HCT116 (cell line): ENCODE measurements at regions not wholly inside any gene's neighbourhood (a gene's known extent, or its start where the extent isn't known, plus 50 kb on each side); places are given as distances from the start of the nearest gene placed in this dataset.

Experiments used
- CEBPB ChIP-seq: IDR thresholded peaks from 2 replicates; pipeline ENCODE4 v1.6.1; 2012; ENCODE audit warnings: low read depth
- CTCF ChIP-seq, 3 experiments: fragments of 200-600 bp in 1 of 3; sonication (generic) in 1 of 3; IDR thresholded peaks in 2 of 3; conservative IDR thresholded peaks in 1 of 3; 2 replicates each; pipeline ENCODE4 v1.5.1; 2012 to 2017; ENCODE audit warnings: low read depth in 2 of 3, low read length in 2 of 3, antibody characterized with exemption in 1 of 3, borderline replicate concordance in 1 of 3, control low read depth in 1 of 3, mild to moderate bottlenecking in 1 of 3, mixed read lengths in 1 of 3, mixed run types in 1 of 3, moderate library complexity in 1 of 3; ENCODE audit not compliant: insufficient read depth in 1 of 3
- EZH2 ChIP-seq: fragments of 200-600 bp; sonication (generic); IDR thresholded peaks from 2 replicates; pipeline ENCODE4 v1.6.1; 2017; ENCODE audit warnings: antibody characterized with exemption, mixed run types
- POLR2AphosphoS5 ChIP-seq: IDR thresholded peaks from 2 replicates; pipeline ENCODE4 v1.6.1; 2011; ENCODE audit warnings: mild to moderate bottlenecking, low read depth, low read length, moderate library complexity
- TCF7L2 ChIP-seq: IDR thresholded peaks from 2 replicates; pipeline ENCODE4 v1.7.0; 2011; ENCODE audit warnings: borderline replicate concordance, inconsistent platforms; ENCODE audit not compliant: insufficient read depth, insufficient read length; ENCODE audit errors: extremely low read depth
- TF ChIP-seq, protein P1 (sequence below): IDR thresholded peaks from 2 replicates; pipeline ENCODE4 v1.6.1; 2012; ENCODE audit warnings: low read depth

DNA sequence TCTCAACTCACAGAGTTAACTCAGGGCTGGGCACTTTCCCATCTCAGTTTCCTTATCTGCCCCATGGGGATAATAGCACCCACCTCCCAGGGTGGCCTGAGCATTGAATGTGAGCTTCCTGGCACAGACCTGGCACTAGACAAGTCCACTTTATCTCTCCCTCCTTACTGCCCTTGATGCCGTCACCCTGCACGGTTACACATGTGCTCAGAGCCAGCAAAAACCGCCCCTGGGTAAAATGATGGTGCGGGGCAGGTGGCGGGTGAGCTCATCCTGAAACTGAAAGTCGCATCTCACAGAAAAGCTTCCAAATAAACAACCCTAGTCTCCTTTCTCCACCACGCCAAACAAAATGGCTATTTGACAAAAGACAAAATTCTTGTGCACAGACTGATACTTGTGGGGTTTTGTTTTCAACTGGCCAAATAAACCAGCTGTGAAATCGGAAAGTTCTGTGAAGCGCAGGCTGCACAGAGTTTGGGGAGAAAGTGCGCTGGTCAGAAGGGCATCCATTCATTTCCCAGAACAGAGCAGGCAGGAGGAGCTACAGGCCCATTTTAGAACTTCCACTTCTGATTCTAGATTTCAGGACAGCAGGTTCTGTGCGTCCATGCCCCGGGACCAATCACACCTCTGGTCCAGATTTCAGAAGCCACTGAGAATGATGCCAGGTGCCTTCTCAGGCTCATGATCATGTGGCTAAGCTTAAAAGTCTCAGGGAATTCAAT, 138.1 kb downstream of the SHANK2 start:
- TF ChIP-seq TCF7L2 = no peak
- TF ChIP-seq CTCF (IDR thresholded peaks at IDR 0.05 in 2 of 3, conservative IDR thresholded peaks at IDR 0.05 in 1 of 3; ENCODE audit: borderline replicate concordance in 1 of 3, insufficient read depth in 1 of 3, low read depth in 2 of 3, low read length in 2 of 3) = no peak
- no peak for TF ChIP-seq EZH2
- no peak for TF ChIP-seq POLR2AphosphoS5
- TF ChIP-seq CEBPB = no peak
- TF ChIP-seq, protein P1, sequence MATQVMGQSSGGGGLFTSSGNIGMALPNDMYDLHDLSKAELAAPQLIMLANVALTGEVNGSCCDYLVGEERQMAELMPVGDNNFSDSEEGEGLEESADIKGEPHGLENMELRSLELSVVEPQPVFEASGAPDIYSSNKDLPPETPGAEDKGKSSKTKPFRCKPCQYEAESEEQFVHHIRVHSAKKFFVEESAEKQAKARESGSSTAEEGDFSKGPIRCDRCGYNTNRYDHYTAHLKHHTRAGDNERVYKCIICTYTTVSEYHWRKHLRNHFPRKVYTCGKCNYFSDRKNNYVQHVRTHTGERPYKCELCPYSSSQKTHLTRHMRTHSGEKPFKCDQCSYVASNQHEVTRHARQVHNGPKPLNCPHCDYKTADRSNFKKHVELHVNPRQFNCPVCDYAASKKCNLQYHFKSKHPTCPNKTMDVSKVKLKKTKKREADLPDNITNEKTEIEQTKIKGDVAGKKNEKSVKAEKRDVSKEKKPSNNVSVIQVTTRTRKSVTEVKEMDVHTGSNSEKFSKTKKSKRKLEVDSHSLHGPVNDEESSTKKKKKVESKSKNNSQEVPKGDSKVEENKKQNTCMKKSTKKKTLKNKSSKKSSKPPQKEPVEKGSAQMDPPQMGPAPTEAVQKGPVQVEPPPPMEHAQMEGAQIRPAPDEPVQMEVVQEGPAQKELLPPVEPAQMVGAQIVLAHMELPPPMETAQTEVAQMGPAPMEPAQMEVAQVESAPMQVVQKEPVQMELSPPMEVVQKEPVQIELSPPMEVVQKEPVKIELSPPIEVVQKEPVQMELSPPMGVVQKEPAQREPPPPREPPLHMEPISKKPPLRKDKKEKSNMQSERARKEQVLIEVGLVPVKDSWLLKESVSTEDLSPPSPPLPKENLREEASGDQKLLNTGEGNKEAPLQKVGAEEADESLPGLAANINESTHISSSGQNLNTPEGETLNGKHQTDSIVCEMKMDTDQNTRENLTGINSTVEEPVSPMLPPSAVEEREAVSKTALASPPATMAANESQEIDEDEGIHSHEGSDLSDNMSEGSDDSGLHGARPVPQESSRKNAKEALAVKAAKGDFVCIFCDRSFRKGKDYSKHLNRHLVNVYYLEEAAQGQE = no peak
